GM19043 (cell line): ENCODE measurements at regions not wholly inside any gene's neighbourhood (a gene's known extent, or its start where the extent isn't known, plus 50 kb on each side); places are given as distances from the start of the nearest gene placed in this dataset.
"Not testable (repeated sequence)": the region's sequence is repeated elsewhere in the genome, so short reads cannot be mapped to it uniquely, and the experiment has no call there.

Experiments used
- ATAC-seq: cut with Tn5 transposase; IDR thresholded peaks from one replicate; pipeline ENCODE4 v1.9.1; 2021; ENCODE audit warnings: low read depth; ENCODE audit not compliant: unreplicated experiment

DNA sequence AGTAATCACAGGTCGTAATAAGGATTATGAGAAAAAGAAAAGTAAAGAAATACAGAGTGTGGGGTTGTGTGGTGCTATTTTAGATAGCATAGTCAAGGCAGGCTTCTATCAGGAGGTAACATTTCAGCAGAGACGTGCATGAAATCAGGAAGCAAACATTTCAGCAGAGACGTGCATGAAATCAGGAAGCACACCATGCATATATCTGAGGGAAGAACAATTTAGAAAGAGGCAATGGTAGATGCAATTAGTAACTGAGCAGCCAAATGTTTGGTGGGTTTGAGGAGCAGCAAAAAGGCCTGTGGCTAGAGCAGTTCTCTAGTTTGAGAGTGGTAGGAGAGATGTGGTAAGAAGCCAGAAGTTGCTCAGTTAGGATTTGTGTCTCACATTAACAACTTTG, 713.7 kb downstream of the ADCYAP1 start:
- no peak for ATAC-seq

DNA sequence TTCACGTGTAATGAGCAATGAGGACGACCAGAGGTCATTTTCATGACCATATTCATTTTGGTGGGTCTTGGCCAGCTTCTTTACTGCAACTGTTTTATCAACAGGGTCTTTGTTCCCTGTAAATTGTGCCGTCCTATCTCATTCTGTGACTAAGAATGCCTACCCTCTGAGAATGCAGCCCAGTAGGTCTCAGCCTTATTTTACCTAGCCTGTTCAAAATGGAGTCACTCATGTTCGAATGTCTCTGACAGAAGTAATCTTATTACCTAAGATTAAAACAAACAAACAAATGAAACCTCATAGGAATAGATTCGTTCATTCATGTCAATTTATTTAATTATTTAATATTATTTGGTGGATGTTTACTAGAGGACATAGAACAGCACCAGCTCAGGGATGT, 714.8 kb downstream of the ADCYAP1 start:
- ATAC-seq, result no peak

DNA sequence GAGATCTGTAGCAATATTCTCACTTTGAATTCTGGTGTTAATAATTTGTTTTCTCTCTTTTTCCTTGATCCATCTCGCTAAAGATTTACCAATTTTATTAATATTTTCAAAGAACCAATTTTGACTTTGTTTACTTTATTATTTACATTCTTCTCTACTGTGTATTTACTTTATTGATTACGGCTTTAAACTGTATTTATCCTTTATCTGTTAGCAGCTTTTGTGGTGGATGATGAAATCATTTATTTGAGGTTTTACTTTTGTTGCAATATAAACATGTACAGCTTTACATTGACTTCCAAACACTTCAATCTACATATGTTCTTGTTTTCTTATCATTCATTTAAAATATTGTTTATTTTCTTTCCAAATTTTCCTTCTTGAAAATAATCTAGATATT, 719.9 kb downstream of the ADCYAP1 start:
- ATAC-seq, result no peak

DNA sequence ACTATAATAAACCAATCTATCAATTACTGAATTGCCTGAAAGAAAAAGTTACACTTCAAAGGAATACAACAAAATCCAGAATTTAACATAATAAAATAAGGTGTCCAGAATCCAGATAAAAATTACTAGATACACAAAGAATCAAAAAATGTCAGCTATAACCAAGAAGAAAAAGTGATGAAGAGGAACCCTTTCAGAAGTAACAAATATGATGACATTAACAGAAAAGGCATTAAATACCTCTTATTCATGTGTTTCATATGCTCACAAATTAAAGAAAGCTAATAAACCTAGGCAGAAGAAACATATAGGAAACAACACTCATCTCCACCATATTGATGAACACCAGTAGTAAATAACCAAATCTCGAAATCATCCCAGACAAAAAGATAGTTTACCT, 722.8 kb downstream of the ADCYAP1 start:
- ATAC-seq, result no peak

DNA sequence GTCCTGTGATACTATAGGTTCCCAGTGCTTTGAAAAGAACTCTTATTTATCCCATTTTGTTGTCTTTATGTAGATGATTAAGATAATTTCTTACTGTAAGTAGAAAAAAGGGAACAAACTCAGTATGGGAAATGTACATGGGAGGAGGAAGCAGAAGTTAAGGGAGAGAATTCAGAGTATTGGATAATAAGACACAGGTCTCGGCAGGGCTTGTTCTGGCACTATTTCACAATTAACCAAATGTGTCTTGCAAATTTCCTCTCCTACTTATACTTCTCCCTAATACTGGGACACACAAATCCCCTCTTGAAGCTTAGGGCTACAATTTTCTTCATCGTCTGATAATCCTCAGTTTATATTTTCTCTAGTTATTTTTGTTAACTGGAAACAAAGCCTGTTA, 744.0 kb downstream of the ADCYAP1 start:
- no peak for ATAC-seq

DNA sequence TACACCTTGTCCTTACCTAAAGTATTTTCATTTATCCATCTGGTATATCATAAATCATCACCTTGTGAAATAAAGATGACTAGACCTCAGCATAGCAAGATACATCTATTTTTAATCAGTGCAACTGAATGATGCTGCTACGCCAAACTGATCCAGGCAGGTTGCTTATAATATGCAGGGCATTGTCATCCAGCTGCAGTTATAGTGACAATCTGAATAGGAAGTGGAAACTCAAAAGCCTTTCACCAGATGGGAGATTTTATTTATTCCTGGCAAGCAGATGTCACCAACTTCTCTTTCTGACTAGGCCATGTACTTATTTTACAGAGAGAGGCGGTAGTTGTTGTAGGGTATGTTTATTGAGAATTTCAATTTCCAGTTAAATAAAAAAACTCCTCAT, 747.3 kb downstream of the ADCYAP1 start:
- ATAC-seq, result no peak

DNA sequence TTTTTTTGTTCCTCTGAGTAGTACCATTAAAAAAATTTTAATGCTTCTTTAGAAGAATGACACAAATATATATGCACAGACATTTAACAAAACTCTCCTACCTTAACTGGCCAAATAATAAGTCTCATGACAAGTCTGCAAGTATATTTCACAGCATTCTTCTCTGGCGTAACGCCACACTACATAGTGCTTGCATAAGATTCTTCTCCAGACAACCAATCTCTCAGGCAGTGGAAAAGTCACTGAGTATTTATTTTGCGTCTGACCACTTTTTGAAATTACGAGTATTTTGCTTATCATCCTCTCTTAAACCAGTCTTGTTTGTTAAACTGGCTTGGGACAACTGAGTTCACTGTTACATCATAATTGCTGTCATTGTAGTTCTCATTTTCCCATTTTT, 749.2 kb downstream of the ADCYAP1 start:
- no peak for ATAC-seq

DNA sequence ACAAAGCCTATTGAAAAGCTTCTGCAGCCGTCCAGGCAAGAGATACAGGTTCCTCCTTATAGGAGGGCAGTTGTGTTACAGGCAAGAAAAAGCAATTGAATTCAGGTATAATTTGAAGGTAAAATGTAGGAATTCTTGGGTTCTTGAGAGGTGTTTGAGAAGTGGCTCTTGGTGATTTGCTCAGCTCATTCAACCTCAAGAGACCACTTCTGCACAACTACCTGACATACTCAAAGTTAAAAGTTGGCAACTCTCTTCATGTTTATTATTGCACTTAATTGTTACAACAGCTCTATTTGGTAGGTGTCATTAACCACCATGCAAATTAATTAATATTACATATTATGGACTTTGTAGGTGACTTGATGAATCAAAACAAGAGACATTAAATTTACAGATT, 753.2 kb downstream of the ADCYAP1 start:
- ATAC-seq, result no peak

DNA sequence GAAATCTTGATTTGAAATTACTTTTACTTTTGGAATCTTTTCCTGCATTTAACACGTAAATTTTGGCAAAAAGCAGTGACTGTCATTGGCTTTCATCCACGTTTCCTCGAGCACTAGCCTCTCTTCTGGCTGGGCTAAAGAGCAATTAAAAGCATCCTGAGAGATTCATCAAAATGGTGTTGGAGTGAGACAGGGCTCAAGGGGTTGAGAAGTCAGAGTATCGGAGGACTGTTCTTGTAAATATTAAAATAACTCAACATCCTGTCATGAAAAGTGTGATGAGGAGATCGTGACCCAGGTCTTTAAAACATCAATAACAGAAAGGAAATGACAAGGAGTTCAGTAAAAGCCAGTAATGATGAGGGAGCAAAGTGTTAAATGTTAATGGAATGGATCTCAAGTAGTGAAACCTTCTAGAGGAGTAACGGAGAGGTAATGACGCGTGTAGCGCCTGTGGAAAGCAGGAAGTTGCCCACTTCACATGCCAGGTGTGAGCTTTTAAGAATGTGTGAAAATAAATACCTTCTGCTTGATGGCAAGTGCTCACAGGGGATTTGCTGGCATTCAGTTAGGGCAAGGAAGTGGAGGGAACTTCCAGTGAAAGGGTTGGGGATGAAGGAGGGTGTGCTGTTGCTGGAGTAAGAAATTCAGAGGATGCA, 754.4 kb downstream of the ADCYAP1 start:
- ATAC-seq, result no peak

DNA sequence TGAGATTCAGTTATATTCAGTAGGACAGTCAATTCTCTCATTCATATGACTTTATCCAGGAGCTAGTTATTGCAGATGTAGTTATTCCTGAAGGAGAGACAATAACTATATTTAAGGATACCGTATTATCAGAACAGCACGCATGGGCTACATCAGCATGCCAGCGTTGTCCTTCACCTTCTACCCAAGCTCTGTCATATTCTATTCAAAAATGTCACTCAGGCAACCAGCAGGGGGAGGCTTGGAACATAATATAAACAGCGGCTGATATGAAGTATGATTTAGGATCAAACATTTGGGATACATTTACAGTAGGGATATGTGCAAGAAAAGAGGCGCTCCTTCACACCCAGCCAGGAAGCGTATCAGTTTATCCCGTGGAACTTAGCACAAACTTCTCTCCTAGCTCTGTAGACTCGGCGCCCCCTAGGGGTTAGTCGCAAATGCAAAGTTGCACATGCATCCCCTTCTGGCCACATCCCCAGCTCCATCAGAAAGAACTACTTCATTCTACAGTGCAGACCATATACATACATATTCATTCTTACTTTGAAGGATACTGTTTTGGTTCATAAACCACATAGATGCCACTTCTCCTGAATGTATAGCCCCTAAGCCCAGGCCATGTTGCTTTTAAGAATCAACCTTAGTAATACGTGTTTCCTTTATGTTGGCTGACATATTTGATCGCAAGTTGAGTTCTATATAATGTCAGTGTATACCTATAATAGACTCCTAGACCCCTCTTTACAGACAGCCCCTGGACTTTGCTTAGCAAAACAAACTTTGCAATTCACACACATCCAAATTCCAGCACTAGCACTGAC, 759.4 kb downstream of the ADCYAP1 start:
- peak; percentile 63 for ATAC-seq

DNA sequence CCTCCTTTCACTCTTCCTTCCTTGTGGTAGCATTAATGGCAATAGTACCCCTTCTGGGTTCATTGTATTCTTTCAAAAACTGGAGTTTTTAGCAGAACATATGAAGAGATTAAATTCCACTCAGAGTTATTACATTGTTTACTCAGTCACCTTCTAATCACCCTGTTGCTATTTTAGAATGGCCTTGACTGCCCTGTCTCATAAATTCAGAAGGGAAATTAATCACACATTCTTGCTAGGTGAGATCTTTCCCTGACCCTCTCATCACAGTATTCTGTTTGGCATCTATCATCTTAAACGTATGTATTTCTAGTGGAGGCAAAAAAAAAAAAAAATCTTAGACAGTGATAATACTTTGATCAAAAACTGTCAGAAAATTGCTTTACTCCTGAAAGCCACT, 760.4 kb downstream of the ADCYAP1 start:
- ATAC-seq, result no peak

DNA sequence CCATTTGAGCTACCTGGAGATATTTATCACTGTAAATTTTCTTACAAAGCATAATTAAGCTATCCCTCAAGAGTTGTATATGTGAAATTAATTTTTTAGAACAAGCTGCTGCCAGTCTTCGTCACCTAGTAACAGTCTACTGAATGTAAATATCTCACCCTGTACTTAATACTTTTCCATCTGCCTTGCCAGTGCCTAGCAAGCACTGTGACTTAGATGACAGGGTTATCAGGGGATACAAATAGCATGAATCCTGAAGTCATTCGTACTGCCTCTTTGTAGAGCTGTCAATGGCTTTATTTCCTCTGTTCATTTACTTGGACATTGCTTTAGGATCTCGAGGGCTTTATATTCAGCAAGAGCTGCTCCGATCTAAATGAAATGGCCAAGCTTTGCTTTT, 763.6 kb downstream of the ADCYAP1 start:
- ATAC-seq, result no peak

DNA sequence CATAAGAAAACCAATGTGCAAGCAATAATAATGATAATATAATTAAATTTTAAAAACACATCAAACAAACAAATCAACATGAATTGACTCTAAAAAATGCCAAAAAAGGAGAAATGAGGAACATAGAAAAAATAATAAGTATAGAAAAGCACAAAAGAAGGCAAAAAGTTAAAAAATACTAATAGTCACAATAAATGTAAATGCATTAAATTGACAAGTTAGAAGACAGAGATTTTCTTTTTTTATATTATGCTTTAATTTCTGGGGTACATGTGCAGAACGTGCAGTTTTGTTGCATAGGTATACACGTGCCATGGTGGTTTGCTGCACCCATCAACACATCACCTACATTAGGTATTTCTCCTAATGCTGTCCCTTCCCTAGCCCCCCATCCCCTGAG, 767.0 kb downstream of the ADCYAP1 start:
- ATAC-seq, result not testable (repeated sequence)

DNA sequence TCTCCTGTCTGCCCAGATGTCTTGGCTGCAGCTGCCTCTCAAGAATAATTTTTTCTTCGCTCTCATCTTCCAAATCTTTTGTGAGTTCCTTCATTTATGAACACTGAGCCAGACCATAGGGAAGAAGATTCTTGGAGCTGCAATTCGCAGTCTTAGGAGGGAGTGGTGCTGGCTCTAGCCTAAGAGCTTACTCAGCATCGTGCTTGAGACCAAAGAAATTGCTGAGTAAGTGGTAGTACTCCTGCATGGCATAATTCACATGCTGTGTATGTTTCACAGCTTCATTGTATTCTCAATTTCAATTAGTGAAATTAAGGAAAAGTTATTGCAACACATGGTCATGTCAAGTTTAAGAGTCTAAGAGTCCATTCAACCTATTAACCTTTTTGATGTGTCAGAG, 771.7 kb downstream of the ADCYAP1 start:
- no peak for ATAC-seq

DNA sequence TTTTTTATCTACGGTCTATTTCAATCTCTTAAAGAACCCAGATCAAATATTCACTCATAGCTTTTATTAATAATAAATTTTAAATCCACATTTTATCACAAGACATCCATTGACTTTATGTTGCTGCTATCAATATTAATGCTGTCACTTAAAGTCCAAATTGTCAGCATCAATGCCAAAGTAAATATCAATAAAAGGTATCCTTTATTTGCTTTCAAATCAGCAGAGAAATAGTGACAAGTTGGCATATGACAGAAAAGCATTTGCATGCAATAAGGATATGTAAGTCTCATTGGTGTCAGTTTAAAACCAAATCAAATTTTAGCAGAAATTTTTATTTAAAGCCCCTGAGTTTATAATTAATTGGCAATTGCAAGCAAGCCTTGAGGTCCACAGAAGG, 775.4 kb downstream of the ADCYAP1 start:
- no peak for ATAC-seq

DNA sequence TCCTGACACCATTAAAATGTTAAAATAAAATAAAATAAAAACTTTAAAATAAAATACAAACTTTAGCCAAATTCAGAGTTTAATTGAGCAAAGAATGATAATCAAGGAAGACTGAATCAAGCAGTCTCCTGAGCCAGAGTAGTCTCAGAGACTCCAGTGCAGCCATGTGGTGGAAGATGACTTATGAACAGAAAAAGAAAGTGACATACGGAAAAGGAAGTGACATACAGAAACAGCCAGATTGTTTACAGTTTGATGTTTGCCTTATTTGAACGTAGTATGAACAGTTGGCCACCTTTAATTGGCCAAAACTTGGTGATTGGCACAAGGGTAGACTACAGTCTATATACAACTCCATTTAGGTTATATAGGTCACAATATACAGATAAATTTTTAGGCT, 787.2 kb downstream of the ADCYAP1 start:
- no peak for ATAC-seq

DNA sequence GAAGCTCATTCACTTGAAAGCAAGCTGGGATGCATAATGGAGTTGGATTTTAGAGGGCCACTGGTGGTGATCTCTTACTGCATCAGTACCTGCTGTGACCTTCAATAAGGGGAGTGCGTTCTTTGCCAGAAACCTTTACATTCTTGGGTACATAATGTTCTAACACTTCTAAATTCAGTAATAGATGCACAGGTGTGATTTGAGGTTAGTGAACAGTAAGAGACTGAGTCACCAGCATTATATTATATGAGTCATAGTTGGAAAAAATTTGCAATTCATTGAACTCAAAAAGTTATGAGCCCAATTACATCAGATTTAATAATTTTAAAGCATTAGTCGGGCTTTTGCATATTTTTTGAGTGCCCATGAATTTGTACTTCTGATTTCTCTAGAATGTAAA, 803.3 kb downstream of the ADCYAP1 start:
- ATAC-seq, result no peak

DNA sequence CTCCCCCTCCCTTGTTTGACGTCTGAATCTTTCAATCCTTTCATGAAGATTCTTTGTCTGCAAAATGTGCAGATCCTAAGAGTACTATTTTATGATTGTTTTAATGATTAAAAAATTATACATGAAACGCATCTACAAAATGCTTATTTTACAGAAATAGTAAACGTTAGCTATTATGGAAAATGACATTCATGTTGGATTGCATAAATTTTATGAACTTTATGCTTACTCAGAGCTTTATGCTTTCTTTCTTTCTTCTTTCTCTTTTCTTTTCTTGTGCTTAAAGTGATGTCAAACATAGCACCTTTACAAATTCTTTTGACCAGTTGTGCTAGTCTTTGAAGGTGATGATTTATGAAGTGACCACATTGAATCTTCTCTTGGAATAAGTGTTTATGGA, 805.4 kb downstream of the ADCYAP1 start:
- no peak for ATAC-seq

DNA sequence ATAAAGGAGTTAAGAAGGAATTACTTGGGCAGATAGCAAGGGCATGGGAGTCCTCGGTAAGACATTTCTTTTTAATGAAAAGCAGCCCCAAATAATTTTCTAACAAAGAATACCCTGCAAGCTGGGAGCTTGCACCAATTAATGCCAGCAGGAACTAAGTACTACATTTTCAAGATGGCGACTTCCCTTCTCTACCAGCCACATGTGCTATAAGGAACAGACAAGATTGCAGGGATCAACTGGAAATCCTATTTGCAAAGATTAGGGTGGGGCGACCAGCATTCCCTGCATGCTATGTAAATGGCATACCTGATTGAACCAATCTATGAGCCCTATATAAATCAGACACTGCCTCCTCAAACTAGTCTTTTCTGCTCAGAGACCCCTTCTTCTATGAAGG, 827.5 kb downstream of the ADCYAP1 start:
- no peak for ATAC-seq

DNA sequence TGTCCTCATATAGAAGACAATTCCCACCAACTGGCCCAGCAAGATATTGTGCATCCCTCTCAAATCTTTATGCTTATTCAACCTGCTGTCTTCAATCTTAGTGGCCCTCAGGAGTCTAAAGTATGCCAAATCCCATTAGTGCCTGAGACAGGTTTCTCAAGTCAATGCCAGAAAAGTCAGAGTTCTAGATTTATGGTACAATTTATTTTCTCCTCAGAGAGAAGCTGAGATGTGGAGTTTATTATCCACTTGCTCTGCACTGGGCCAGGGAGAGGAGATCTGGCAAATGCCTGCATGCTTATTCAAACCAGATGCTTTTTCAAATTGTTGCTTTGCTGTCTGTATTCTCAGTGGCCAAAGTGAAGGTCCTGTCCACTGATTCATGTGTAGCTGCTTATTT, 825.2 kb downstream of the METTL4 start:
- no peak for ATAC-seq

DNA sequence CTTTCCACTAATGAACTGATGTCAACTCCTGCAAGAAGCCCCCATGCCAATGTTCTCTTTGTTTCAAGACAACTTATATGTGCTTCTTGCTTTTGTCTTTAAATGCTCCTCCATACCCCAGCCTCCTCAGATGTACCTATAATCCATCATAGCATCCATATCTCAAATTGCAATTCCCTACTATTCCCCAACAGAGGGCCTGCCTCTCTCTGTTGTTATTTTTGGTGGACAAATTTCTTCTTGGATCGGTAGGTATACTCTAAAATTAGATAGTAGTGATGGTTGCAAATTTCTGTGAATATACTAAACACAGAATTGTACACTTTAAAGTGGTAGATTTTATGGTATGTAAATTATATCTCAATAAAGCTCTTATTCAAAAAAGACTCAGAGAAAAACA, 820.1 kb downstream of the METTL4 start:
- ATAC-seq, result no peak

DNA sequence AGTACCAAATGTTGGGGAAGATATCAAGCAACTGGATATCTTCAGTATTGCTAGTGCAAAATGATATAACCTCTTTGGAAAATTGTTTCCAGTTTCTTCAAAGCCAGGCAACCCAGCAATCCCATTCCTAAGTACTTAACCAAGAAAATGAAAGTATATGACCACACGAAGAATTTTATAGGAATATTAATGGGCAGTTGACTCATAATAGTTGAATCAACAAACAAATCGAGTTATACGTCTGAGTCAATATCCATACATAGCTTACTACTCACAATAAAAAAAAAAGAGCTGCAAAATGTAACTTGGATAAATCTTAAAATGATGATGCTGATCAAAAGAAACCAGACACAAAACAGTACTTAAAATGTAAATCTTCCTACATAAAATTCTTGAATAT, 810.4 kb downstream of the METTL4 start:
- ATAC-seq, result no peak
